GM23338 (cell line): ENCODE measurements at regions not wholly inside any gene's neighbourhood (a gene's known extent, or its start where the extent isn't known, plus 50 kb on each side); places are given as distances from the start of the nearest gene placed in this dataset.

ENCODE experiments used
- ATAC-seq: fragments of 200-7000 bp; cut with Tn5 transposase; 3 replicates; pipeline ENCODE4 v1.9.1; 2020
- DNase-seq: peaks from one replicate; pipeline ENCODE4 v3.0.0-alpha.2; 2015; ENCODE audit warnings: low spot score
- H2AFZ ChIP-seq: fragments of 200-600 bp; sonication (generic); 2 replicates; pipeline ENCODE4 v1.8.0; 2016; ENCODE audit warnings: antibody characterized with exemption, mild to moderate bottlenecking, moderate library complexity
- H3F3A ChIP-seq: fragments of 200-600 bp; sonication (generic); replicated peaks from 2 replicates; pipeline ENCODE4 v1.8.0; 2017; ENCODE audit warnings: antibody characterized with exemption, mixed run types, low read depth
- H3K27ac ChIP-seq: fragments of 200-600 bp; sonication (generic); 2 replicates; pipeline ENCODE4 v1.6.1; 2016; ENCODE audit warnings: low read depth
- H3K27me3 ChIP-seq: fragments of 200-600 bp; sonication (generic); 2 replicates; pipeline ENCODE4 v1.8.0; 2016; ENCODE audit warnings: mild to moderate bottlenecking, mixed run types, moderate library complexity; ENCODE audit not compliant: insufficient read depth
- H3K36me3 ChIP-seq: fragments of 200-600 bp; sonication (generic); 2 replicates; pipeline ENCODE4 v1.8.0; 2016; ENCODE audit warnings: mild to moderate bottlenecking; ENCODE audit not compliant: insufficient read depth
- H3K4me1 ChIP-seq: fragments of 200-600 bp; sonication (generic); 2 replicates; pipeline ENCODE4 v1.8.0; 2016; ENCODE audit warnings: mild to moderate bottlenecking, moderate library complexity; ENCODE audit not compliant: insufficient read depth
- H3K4me2 ChIP-seq: fragments of 200-600 bp; sonication (generic); 2 replicates; pipeline ENCODE4 v1.7.1; 2017; ENCODE audit warnings: mixed run types
- H3K4me3 ChIP-seq: fragments of 200-600 bp; sonication (generic); 2 replicates; pipeline ENCODE4 v1.6.1; 2016; ENCODE audit warnings: mixed run types
- H3K79me2 ChIP-seq: fragments of 200-600 bp; sonication (generic); replicated peaks from 2 replicates; pipeline ENCODE4 v1.8.0; 2017; ENCODE audit warnings: mild to moderate bottlenecking; ENCODE audit not compliant: insufficient read depth
- H3K9me2 ChIP-seq: fragments of 200-600 bp; sonication (generic); 2 replicates; pipeline ENCODE4 v1.8.0; 2017; ENCODE audit not compliant: insufficient read depth
- H4K20me1 ChIP-seq: fragments of 200-600 bp; sonication (generic); replicated peaks from 2 replicates; pipeline ENCODE4 v1.8.0; 2017; ENCODE audit warnings: mild to moderate bottlenecking; ENCODE audit not compliant: insufficient read depth
- H3K27ac Mint-ChIP-seq: 2 replicates; pipeline ENCODE4 v1.8.0; 2020; ENCODE audit warnings: inconsistent platforms, mild to moderate bottlenecking, moderate library complexity, mixed read lengths
- H3K27me3 Mint-ChIP-seq: 3 replicates; pipeline ENCODE4 v1.8.0; 2022; ENCODE audit warnings: low read depth, mild to moderate bottlenecking, moderate library complexity, mixed read lengths, inconsistent platforms; ENCODE audit not compliant: insufficient read depth, poor library complexity
- H3K36me3 Mint-ChIP-seq: 3 replicates; pipeline ENCODE4 v1.8.0; 2021; ENCODE audit warnings: low read depth, mild to moderate bottlenecking, inconsistent platforms, moderate library complexity, mixed read lengths
- H3K4me1 Mint-ChIP-seq: 3 replicates; pipeline ENCODE4 v1.8.0; 2020; ENCODE audit warnings: mild to moderate bottlenecking, inconsistent platforms, mixed read lengths
- H3K4me3 Mint-ChIP-seq: 3 replicates; pipeline ENCODE4 v1.8.0; 2021; ENCODE audit warnings: moderate library complexity, mild to moderate bottlenecking, inconsistent platforms, mixed read lengths
- H3K9me3 Mint-ChIP-seq: 3 replicates; pipeline ENCODE4 v1.8.0; 2020; ENCODE audit warnings: moderate library complexity, mild to moderate bottlenecking, inconsistent platforms, mixed read lengths
- CREB1 ChIP-seq: fragments of 250-450 bp; sonication (Bioruptor Pico); IDR thresholded peaks from 2 replicates; pipeline ENCODE4 v1.5.0; 2020; ENCODE audit warnings: low read depth, mild to moderate bottlenecking, moderate library complexity
- CTCF ChIP-seq, 2 experiments: fragments of 200-600 bp in 1 of 2; sonication (generic) in 1 of 2; conservative IDR thresholded peaks; 2 replicates each; pipeline versions ENCODE4 v1.5.1 to v1.6.1; 2016 to 2017; ENCODE audit warnings: antibody characterized with exemption in 2 of 2, low read depth in 2 of 2, mild to moderate bottlenecking in 2 of 2, moderate library complexity in 1 of 2
- ETS1 ChIP-seq: IDR thresholded peaks from 2 replicates; pipeline ENCODE4 v1.6.1; 2016; ENCODE audit warnings: antibody characterized with exemption
- EZH2 ChIP-seq: fragments of 200-600 bp; sonication (generic); IDR thresholded peaks from one replicate; pipeline ENCODE4 v1.8.0; 2017; ENCODE audit warnings: antibody characterized with exemption, mild to moderate bottlenecking, low read depth; ENCODE audit not compliant: unreplicated experiment
- EZH2phosphoT487 ChIP-seq: fragments of 200-600 bp; sonication (generic); IDR thresholded peaks from one replicate; pipeline ENCODE4 v1.8.1; 2018; ENCODE audit warnings: antibody characterized with exemption; ENCODE audit not compliant: unreplicated experiment
- JUNB ChIP-seq: IDR thresholded peaks from one replicate; pipeline ENCODE4 v1.6.1; 2016; ENCODE audit warnings: antibody characterized with exemption; ENCODE audit not compliant: unreplicated experiment
- NANOG ChIP-seq: IDR thresholded peaks from 2 replicates; pipeline ENCODE4 v1.6.1; 2016; ENCODE audit warnings: antibody characterized with exemption, borderline replicate concordance
- POLR2AphosphoS5 ChIP-seq: IDR thresholded peaks from 2 replicates; pipeline ENCODE4 v1.6.1; 2016; ENCODE audit warnings: antibody characterized with exemption, low read depth
- REST ChIP-seq: IDR thresholded peaks from one replicate; pipeline ENCODE4 v1.6.1; 2018; ENCODE audit warnings: antibody characterized with exemption; ENCODE audit not compliant: unreplicated experiment
- STAT1 ChIP-seq: IDR thresholded peaks from one replicate; pipeline ENCODE4 v1.6.1; 2016; ENCODE audit warnings: antibody characterized with exemption; ENCODE audit not compliant: unreplicated experiment
- ZNF114 ChIP-seq: fragments of 250-450 bp; sonication (Bioruptor Pico); IDR thresholded peaks from 2 replicates; pipeline ENCODE4 v1.5.0; 2020; ENCODE audit warnings: mild to moderate bottlenecking, moderate library complexity
- ZNF331 ChIP-seq: fragments of 250-450 bp; sonication (Bioruptor Pico); IDR thresholded peaks from 2 replicates; pipeline ENCODE4 v1.5.0; 2020; ENCODE audit warnings: low read depth, mild to moderate bottlenecking, moderate library complexity
- ZNF462 ChIP-seq: fragments of 250-450 bp; sonication (Bioruptor Pico); IDR thresholded peaks from 2 replicates; pipeline ENCODE4 v1.5.0; 2020; ENCODE audit warnings: mild to moderate bottlenecking, moderate library complexity

GRCh38 chr4:52423967-52424366 is 235.1 kb downstream of the USP46 start:
- Histone ChIP-seq H2AFZ (peak overlapping the region; percentile 94), H3K27ac (no peak overlapping the region), H3F3A (no peaks in the 10 kb centered on the region), H3K4me1 (peaks cover 5% of the 10 kb centered on the region), H3K4me3 (no peak overlapping the region), H3K4me2 (no peak overlapping the region), H3K36me3 (no peaks in the 10 kb centered on the region), H4K20me1 (no peaks in the 10 kb centered on the region), H3K27me3 (no peaks in the 10 kb centered on the region), H3K79me2 (no peaks in the 10 kb centered on the region), H3K9me2 (peaks cover 7% of the 10 kb centered on the region; the same call in 1 of the 2 replicates)
- Mint-ChIP-seq H3K36me3 (0 out of 3 replicates have a peak, but pooled peaks cover 3% of the 10 kb centered on the region), H3K27ac (no peak overlapping the region), H3K27me3 (peaks cover 5% of the 10 kb centered on the region), H3K9me3 (0 out of 3 replicates have a peak, but pooled peaks cover 3% of the 10 kb centered on the region), H3K4me1 (peaks cover 5% of the 10 kb centered on the region; the same call in 2 of the 3 replicates), H3K4me3 (no peak overlapping the region)
- ATAC-seq (no peak; the same call in 2 of the 3 replicates), DNase-seq (no peak)
- TF ChIP-seq CREB1 (no peak), JUNB (no peak), POLR2AphosphoS5 (no peak), ZNF331 (no peak), STAT1 (no peak), ZNF462 (CRISPR knock-in tag) (no peak), ETS1 (no peak), NANOG (no peak), ZNF114 (CRISPR knock-in tag) (no peak), EZH2 (no peak), EZH2phosphoT487 (no peak), CTCF (conservative IDR thresholded peaks at IDR 0.05; ENCODE audit: low read depth in 2 of 2) (no peak), REST (no peak)
